GM18907 (cell line): ENCODE measurements at regions not wholly inside any gene's neighbourhood (a gene's known extent, or its start where the extent isn't known, plus 50 kb on each side); places are given as distances from the start of the nearest gene placed in this dataset.
"Not testable (repeated sequence)": the region's sequence is repeated elsewhere in the genome, so short reads cannot be mapped to it uniquely, and the experiment has no call there.

Source experiments
- ATAC-seq: cut with Tn5 transposase; IDR thresholded peaks from one replicate; pipeline ENCODE4 v1.9.1; 2021; ENCODE audit warnings: mild to moderate bottlenecking, moderate library complexity; ENCODE audit not compliant: unreplicated experiment

GRCh38 chr13:24563087-24563486 lies 50.5 kb upstream of the PARP4 start:
- no peak for ATAC-seq

GRCh38 chr13:24563971-24564370 lies 51.4 kb upstream of the PARP4 start:
- ATAC-seq, result not testable (repeated sequence)

DNA sequence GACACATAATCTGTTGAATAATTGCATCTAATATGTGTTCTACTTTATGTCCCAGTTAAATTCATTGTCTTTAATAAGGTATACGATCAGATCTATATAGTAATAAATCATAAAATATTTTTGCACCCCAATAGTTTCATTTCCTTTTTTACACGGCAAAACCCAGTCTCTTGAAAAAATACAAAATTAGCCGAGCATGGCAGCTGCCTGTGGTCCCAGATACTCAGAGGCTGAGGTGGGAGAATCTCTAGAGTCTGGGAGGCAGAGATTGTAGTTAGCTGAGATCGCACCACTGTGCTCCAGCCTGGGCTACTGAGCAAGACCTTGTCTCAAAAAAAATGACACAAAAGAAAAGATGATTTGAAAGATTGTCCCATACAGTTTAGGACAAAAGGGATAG lies 52.3 kb upstream of the PARP4 start:
- ATAC-seq, result peak; percentile 73

GRCh38 chr13:24567593-24567992 lies 55.0 kb upstream of the PARP4 start:
- not testable (repeated sequence) for ATAC-seq

DNA sequence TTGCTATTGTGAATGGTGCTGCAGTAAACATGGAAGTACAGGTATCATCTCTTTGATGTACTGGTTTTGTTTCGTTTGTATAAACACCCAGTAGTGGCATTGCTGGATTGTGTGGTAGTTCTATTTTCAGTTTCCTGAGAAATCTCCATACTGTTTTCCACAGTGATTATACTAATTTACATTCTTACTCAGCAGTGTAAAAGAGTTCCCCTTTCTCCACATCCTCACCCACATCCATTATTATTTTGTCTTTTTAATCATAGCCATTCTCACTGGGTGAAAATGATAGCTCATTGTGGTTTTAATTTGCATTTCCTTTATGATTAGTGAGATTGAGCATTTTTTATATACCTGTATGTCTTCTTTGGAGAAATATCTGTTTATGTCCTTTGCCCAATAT lies 62.3 kb upstream of the PARP4 start:
- no peak for ATAC-seq

GRCh38 chr13:24580315-24580714 lies 67.7 kb upstream of the PARP4 start:
- not testable (repeated sequence) for ATAC-seq

DNA sequence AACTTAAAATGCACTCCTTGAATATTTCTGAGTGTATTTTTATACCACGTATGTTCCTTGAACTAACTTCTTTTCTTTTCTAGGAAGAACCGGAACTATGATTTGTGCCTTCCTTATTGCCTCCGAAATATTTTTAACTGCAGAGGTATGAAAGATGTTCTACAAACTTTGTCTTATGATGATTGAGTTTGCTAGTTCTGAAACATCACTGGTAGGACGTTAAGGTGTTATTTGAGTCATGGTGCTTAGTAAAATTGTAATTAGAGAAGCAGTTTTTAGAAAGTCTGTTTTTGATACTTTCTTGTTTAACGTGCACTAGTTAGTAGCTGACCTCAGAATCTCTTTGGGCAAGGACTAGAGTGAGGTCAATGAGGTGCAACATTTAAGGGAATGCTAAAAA lies 69.0 kb upstream of the PARP4 start:
- ATAC-seq, result not testable (repeated sequence)

DNA sequence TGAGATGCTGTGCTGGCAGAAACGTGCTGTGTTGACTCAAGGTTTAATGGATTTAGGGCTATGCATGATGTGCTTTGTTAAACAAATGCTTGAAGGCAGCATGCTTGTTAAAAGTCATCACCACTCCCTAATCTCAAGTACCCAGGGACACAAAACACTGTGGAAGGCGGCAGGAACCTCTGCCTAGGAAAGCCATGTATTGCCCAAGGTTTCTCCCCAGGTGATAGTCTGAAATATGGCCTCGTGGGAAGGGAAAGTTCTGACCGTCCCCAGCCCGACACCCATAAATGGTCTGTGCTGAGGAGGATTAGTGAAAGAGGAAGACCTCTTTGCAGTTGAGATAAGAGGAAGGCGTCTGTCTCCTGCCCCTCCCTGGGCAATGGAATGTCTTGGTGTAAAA lies 79.1 kb upstream of the PARP4 start:
- ATAC-seq, result not testable (repeated sequence)

DNA sequence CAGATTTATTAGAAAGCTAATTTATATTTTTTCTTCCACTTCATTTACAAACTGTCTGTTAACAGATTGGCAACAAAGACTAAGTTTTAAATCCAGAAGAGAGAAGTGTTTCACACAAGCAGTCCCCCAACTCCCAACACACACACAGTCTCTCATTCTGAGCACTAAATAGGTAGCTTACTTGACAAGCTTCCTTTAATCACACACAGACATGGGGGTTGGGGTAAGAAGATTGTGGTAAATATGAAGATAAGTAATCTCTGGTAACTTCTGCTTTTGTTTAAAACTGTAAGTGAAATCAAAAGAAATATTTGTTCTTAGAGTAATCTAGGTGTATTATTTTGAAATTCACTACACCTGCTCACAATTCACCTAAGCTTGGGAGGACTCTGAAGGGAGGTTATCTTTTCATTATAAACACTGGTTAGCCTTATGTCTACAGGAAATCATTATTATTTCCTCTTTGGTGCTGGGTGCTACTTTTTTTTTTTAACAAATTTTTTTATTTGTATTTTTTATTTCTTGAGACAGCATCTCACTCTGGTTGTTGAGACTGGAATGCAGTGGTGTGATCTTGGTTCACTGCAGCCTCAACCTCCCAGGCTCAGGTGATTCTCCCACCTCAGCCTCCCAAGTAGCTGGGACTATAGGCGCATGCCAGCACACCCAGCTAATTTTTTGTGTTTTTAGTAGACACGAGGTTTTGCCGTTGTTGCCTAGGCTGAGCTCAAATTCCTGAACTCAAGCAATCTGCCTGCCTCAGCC lies 82.1 kb upstream of the ATP12A start:
- ATAC-seq, result not testable (repeated sequence)

DNA sequence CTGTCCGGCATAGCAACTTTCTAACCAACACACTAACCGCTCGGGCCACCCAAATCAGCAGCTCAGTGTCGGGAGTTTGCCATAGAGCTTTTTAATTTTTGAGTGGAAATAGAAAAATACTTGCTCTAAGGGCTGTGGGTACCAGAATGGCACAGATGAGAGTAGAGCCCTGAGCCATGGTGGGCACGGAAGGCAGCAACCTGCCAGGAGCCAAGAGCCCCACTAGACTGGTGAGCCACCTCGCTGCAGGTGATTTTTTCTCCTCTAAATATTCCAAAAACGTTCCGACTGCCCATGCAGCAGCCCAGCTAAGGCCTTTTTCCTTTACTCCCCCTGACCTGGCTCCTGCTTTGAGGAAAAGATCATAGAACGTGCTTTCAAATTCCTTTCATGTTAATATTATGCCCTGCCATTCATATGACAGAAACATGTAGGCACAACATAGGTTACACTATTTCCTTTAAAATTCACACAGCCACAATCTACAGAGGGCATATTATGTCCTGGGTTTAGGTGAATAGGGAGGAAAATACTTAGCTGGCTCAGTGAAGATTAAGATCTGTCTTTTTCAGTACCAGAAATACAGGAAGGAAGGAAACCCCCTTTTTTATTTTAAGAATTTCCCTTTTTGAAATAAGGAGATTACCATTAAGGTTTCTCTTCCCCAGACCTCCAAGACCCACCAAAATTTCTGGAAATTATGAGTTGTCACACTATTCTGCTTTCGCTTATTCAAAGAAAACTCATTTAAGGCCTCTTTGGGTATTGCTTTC lies 81.0 kb upstream of the ATP12A start:
- ATAC-seq, result not testable (repeated sequence)

DNA sequence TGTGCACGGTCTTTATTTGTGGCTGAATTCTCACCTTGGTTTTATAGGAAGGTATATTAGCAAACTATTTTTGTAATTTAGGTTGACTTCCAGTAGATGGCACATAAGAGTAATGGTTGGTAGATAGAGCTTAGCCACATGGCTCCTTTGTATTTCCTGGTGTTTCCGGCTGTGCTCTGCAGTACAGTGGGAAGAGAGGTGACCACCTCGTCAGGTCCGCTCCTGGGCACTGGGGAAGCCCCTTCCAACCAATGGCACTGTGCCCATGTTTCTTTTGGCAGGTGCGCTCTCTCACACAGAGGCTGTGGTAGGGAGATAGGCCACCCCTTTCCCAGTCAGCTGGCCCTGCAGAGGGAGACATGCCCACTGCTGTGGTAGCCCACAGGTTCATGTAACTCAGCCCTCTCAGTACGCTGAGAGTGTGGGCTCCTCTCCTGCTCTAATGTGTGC lies 74.3 kb upstream of the ATP12A start:
- peak; percentile 69 for ATAC-seq

GRCh38 chr13:24606486-24607170 lies 73.6 kb upstream of the ATP12A start:
- ATAC-seq, result no peak

GRCh38 chr13:24610956-24611355 lies 69.3 kb upstream of the ATP12A start:
- no peak for ATAC-seq

- no peak for ATAC-seq
These were observed 67.5 kb upstream of the ATP12A start for GRCh38 chr13:24612726-24613125.

DNA sequence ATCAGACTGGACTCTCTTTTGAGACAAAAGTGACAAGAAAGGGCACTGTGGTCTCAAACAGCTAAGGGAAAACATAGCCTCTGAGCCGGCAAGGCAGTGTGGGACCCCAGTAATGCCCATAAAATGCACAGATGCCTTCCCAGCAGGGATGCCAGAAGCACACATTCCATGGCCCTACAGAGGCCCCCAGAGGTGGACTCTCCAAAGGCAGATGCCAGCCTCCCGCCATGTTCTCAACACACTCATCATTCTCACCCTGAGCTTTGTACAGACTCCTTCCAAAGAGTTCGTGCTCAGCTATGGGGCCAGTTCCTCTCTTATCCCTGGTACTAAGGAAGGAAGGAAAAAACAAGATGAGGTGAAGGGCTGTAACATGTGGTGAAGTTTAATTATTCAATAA lies 67.1 kb upstream of the ATP12A start:
- no peak for ATAC-seq

DNA sequence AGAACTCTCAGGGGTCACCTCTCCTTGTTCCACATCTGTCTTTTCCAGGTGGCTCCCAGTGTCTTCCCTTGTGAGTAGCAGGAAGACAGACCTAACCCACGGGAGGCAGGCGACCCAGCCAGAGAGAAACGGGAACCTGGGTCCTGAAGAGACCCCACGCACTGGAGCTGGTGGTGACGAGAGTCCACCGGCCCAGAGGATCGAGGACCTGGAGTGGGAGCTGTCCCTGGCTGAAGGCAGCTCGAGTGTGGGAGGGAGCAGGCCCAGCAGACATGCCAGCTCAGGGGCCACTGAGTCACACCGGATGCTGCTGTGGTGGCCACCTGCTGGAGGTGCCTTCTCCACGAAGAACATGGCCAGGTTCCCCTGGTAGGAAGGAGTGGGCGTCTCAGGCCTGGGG lies 66.5 kb upstream of the ATP12A start:
- no peak for ATAC-seq

DNA sequence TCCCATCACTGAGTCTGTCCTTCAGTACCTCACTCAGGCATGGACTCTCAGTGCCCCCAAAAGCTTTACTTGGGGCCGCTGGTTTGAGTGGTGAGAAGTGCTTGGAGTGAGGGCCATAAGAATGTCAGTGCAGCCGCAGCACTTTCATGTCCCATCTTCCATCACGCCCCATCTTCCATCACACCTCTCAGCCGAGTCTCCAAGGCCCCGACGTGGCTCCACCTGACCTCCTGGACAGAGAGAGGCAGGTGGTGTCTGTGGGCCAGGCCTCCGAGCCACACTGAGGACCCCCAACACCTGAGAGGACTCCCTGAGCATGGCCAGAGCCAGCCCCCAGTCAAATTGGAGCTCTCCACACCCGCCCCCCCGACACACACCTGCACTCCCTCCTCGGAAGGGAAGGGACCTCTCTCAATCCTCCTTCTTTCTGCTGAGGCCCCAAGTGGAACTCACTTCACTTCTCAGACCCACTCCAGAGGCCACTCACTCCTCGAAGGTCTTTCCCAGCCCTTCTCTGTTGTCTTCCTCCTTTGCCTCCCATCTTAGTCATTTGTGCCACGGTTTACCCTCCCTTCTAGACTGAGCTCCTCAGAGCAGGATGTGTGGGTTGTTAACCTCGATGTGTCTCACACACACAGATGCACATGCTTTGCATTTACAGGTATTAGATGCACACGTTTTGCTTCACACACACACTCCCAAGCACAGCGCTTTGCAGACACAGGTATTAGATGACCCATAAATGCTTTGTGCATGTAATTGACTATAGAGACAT lies 65.7 kb upstream of the ATP12A start:
- no peak for ATAC-seq

GRCh38 chr13:24615114-24615513 lies 65.1 kb upstream of the ATP12A start:
- ATAC-seq, result no peak

DNA sequence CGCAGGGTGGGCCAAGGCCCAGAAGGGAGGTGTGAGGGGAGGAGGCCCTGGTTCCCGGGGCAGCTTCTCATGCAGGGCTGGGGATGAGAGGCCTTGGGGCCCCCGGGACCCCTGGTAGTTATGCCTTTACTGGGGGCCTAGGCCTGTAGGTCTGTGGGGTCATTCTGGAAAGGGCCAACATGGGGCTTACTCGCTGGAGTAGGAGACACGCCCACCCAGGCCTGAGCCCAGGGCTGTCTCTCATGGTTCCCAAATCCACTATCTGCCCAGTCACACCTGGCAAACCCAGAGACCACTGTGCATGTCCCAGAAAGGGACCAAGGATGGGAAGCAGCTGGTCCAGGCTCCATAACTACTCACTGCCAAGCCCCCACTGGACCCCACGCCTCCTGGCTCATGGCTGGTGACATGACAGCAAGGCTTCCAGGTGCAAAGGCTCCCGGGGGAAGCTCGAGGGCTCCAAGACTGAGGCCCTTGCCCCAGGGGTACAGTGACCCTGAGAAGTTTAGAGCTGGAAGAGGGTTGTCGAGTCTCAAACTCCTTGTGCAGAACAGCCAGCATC lies 64.2 kb upstream of the ATP12A start:
- no peak for ATAC-seq

GRCh38 chr13:24616514-24616913 lies 63.7 kb upstream of the ATP12A start:
- ATAC-seq, result no peak
